ENCODE measurements at regions not wholly inside any gene's neighbourhood (a gene's known extent, or its start where the extent isn't known, plus 50 kb on each side); places are given as distances from the start of the nearest gene placed in this dataset.
A peak's percentile ranks its signal among the peaks of the same experiment; 100 is the strongest.

DNA sequence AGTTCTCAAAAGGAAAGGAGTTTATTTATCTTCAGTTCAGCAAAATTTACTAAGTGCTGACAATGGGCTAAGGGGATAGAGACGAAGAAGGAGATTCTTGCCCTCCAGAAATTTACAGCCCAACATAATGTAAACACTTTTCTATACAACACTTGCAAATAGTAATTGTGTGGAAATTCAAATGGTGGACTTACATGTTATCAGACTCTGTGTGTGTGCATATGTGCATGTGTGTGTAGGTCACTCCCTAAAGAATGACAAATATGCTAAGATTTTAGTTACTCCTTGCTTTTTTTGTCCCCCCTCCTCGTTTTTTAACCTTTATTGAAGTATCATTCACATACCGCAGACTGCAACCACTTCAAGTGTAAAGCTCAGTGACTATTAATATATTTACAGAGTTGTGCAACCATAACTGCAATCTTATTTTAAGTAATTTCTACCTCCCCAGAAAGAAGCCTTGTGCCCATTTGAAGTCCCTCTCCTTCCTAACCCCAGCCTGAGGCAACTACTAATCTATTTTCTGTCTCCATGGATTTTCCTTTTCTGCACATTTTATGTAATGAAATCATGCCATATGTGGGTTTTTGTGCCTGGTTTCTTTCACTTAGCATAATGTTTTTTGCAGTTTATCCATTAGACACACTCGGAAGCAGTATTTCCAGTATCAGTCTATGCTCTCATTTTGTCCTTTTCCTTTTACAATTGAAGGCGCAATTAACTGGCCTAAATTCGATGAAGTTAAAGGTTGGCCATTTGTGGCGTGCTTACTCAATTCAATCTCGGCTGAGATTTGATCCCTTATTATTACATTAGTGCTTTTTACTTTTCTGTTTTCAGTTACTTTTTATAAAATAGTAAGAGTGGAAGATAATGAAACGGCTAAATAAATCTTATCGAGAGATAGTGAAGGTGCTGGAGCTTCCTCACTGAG lies 318.4 kb downstream of the HAPSTR1 start:
- ATAC-seq (no peak), DNase-seq (no peak)
- Histone ChIP-seq H3K36me3 (ENCODE audit: low read depth) (no peaks in the 10 kb centered on the region), H3K9me3 (no peaks in the 10 kb centered on the region), H3K4me3 (no peak overlapping the region), H3K4me1 (ENCODE audit: low read depth) (no peaks in the 10 kb centered on the region)
- intact Hi-C loops (cut with DNase I, micrococcal nuclease), result no loop called here
- no peak for TF ChIP-seq CTCF (IDR thresholded peaks at IDR 0.05)

- TF ChIP-seq CTCF (IDR thresholded peaks at IDR 0.05), result no peak
- intact Hi-C loops (cut with DNase I, micrococcal nuclease), result no loop called here
- H3K36me3 ChIP-seq (ENCODE audit: low read depth), result no peaks in the 10 kb centered on the region
- H3K4me1 ChIP-seq (ENCODE audit: low read depth), result no peaks in the 10 kb centered on the region
- H3K4me3 ChIP-seq, result no peak overlapping the region
- no peaks in the 10 kb centered on the region for H3K9me3 ChIP-seq
- no peak for ATAC-seq
- no peak for DNase-seq
These were observed 320.0 kb downstream of the HAPSTR1 start for GRCh38 chr16:9411426-9411825.

DNA sequence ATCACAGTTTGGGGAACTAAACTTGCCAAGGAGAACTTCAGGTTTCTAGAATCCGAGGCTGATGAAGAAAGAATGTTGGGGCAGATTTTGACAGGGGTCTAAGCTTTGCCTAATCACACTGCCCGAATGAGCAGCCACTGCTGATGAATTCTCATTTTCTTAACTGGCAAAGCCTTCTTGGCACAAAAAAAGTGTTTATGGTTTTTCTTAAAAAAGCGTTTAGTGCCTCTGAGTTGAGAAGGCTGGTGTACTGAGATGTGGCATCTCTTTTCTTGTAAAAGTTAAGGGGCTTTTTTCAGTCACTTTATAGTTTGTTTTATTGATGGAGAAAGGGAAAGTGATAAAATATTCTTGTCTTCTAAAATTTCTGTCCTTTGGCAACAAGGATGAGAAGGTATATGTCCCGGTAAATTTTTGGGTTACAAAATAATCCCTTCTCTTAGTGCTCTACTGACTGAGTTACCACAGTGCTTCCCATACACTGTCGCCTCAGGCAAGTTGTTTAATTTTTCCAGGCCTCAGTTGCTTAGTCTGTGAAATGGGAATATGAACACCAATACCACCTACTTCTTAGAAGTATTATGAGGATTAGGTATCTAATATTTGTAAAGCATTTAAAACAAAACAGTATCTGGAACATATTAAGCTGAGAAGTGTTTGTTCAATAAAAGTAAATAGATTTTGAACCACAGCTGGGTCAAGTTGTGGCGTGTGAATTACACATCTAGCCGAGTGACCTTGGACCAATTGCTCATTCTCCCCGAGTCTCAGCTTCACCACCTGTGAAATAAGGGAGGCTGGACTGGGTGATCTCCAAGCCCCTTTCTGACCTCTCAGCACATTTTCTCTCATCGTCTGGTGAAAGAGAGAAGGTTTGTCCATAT lies 320.8 kb downstream of the HAPSTR1 start:
- Histone ChIP-seq H3K4me3 (no peak overlapping the region), H3K4me1 (ENCODE audit: low read depth) (no peaks in the 10 kb centered on the region), H3K36me3 (ENCODE audit: low read depth) (no peaks in the 10 kb centered on the region), H3K9me3 (peaks cover 4% of the 10 kb centered on the region)
- no peak for DNase-seq
- intact Hi-C loops (cut with DNase I, micrococcal nuclease), result no loop called here
- no peak for ATAC-seq
- TF ChIP-seq CTCF (IDR thresholded peaks at IDR 0.05), result no peak

DNA sequence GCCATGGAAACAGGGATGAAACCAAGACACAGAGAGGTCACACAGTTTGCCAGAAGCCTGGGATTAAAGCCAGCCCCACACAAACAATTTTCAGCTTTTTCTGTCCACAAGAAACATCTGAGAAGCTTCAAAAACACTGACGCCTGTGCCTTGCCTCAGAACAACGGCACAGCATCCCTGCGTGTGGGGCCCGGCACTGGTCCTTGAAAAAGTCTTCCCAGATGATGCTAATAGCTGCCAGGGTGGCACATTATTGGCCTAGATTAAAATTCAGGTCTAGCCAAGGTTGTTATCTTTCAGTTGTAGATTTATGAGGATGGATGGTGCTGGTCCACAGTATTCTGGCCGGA lies 321.4 kb downstream of the HAPSTR1 start:
- ATAC-seq, result no peak
- H3K36me3 ChIP-seq (ENCODE audit: low read depth), result no peaks in the 10 kb centered on the region
- intact Hi-C loops (cut with DNase I, micrococcal nuclease), result no loop called here
- DNase-seq, result no peak
- TF ChIP-seq CTCF (IDR thresholded peaks at IDR 0.05), result no peak
- H3K9me3 ChIP-seq, result peaks cover 4% of the 10 kb centered on the region
- no peaks in the 10 kb centered on the region for H3K4me1 ChIP-seq (ENCODE audit: low read depth)
- H3K4me3 ChIP-seq, result no peak overlapping the region

GRCh38 chr16:9415545-9415944 lies 324.1 kb downstream of the HAPSTR1 start:
- Histone ChIP-seq H3K4me3 (no peak overlapping the region), H3K36me3 (ENCODE audit: low read depth) (no peaks in the 10 kb centered on the region), H3K9me3 (peaks cover 4% of the 10 kb centered on the region), H3K4me1 (ENCODE audit: low read depth) (no peaks in the 10 kb centered on the region)
- ATAC-seq (no peak), DNase-seq (peak in 1 of 3 donors; percentile 4)
- intact Hi-C loops (cut with DNase I, micrococcal nuclease), result no loop called here
- no peak for TF ChIP-seq CTCF (IDR thresholded peaks at IDR 0.05)

Data from mucosa of descending colon (tissue), 3 donors.